ENCODE measurements at regions not wholly inside any gene's neighbourhood (a gene's known extent, or its start where the extent isn't known, plus 50 kb on each side); places are given as distances from the start of the nearest gene placed in this dataset.

- no peaks in the 10 kb centered on the region for H3K36me3 Mint-ChIP-seq (ENCODE audit: low read depth)
- intact Hi-C loops (cut with DNase I, micrococcal nuclease): no loop called here
- DNase-seq: no peak
- no peak overlapping the region for H3K27ac ChIP-seq (ENCODE audit: low read depth in 1 of 2, low read length in 2 of 2)
- H3K27me3 Mint-ChIP-seq: no peaks in the 10 kb centered on the region
- no peak overlapping the region for H3K4me3 Mint-ChIP-seq
- H3K4me1 ChIP-seq (ENCODE audit: insufficient read depth, low read length): no peaks in the 10 kb centered on the region
- no peak for ATAC-seq (ENCODE audit: poor library complexity)
- no peak overlapping the region for H3K4me3 ChIP-seq (ENCODE audit: low read length)
- ChIA-PET CTCF (no interaction called here), POLR2A (no interaction called here)
- no peaks in the 10 kb centered on the region for H3K9me3 ChIP-seq (ENCODE audit: control insufficient read depth in 1 of 2, insufficient read depth in 1 of 2, low read length in 2 of 2)
- no peaks in the 10 kb centered on the region for H3K4me1 Mint-ChIP-seq (ENCODE audit: low read depth)
- H3K36me3 ChIP-seq (ENCODE audit: insufficient read depth, low read length): no peaks in the 10 kb centered on the region
- TF ChIP-seq CTCF (IDR thresholded peaks at IDR 0.05): no peak
- peaks cover 13% of the 10 kb centered on the region for H3K9me3 Mint-ChIP-seq
- no peaks in the 10 kb centered on the region for H3K27me3 ChIP-seq (ENCODE audit: control insufficient read depth in 1 of 2, insufficient read depth in 2 of 2, low read length in 2 of 2)
- no peak overlapping the region for H3K27ac Mint-ChIP-seq
These were observed 193.2 kb upstream of the CDH6 start for GRCh38 chr5:31000287-31000686.

- DNase-seq (no peak), ATAC-seq (ENCODE audit: poor library complexity) (no peak)
- H3K27me3 ChIP-seq (ENCODE audit: control insufficient read depth in 1 of 2, insufficient read depth in 2 of 2, low read length in 2 of 2): no peaks in the 10 kb centered on the region
- H3K36me3 ChIP-seq (ENCODE audit: insufficient read depth, low read length): no peaks in the 10 kb centered on the region
- H3K4me3 Mint-ChIP-seq: no peak overlapping the region
- ChIA-PET CTCF (interaction anchor here (0.6 kb wide), 1 partner anchor 477 kb away, joined by 4 read pairs; no protein-coding TSS in a partner anchor), POLR2A (no interaction called here)
- no peaks in the 10 kb centered on the region for H3K9me3 ChIP-seq (ENCODE audit: control insufficient read depth in 1 of 2, insufficient read depth in 1 of 2, low read length in 2 of 2)
- TF ChIP-seq CTCF (IDR thresholded peaks at IDR 0.05): no peak
- no peak overlapping the region for H3K4me3 ChIP-seq (ENCODE audit: low read length)
- H3K27ac ChIP-seq (ENCODE audit: low read depth in 1 of 2, low read length in 2 of 2): no peak overlapping the region
- H3K36me3 Mint-ChIP-seq (ENCODE audit: low read depth): no peaks in the 10 kb centered on the region
- H3K27ac Mint-ChIP-seq: no peak overlapping the region
- no peaks in the 10 kb centered on the region for H3K27me3 Mint-ChIP-seq
- intact Hi-C loops (cut with DNase I, micrococcal nuclease): no loop called here
- no peaks in the 10 kb centered on the region for H3K4me1 ChIP-seq (ENCODE audit: insufficient read depth, low read length)
- peaks cover 13% of the 10 kb centered on the region for H3K9me3 Mint-ChIP-seq
- H3K4me1 Mint-ChIP-seq (ENCODE audit: low read depth): no peaks in the 10 kb centered on the region
These were observed 195.8 kb upstream of the CDH6 start for GRCh38 chr5:30997681-30998080.

- Histone ChIP-seq H3K4me1 (ENCODE audit: insufficient read depth, low read length) (no peaks in the 10 kb centered on the region), H3K36me3 (ENCODE audit: insufficient read depth, low read length) (no peaks in the 10 kb centered on the region), H3K4me3 (ENCODE audit: low read length) (no peak overlapping the region), H3K9me3 (ENCODE audit: control insufficient read depth in 1 of 2, insufficient read depth in 1 of 2, low read length in 2 of 2) (no peaks in the 10 kb centered on the region), H3K27ac (ENCODE audit: low read depth in 1 of 2, low read length in 2 of 2) (no peak overlapping the region), H3K27me3 (ENCODE audit: control insufficient read depth in 1 of 2, insufficient read depth in 2 of 2, low read length in 2 of 2) (no peaks in the 10 kb centered on the region)
- ATAC-seq (ENCODE audit: poor library complexity) (no peak), DNase-seq (no peak)
- peaks cover 16% of the 10 kb centered on the region for H3K9me3 Mint-ChIP-seq
- CTCF ChIA-PET: no interaction called here
- TF ChIP-seq CTCF (IDR thresholded peaks at IDR 0.05): no peak
- H3K4me1 Mint-ChIP-seq (ENCODE audit: low read depth): no peaks in the 10 kb centered on the region
- H3K27me3 Mint-ChIP-seq: no peaks in the 10 kb centered on the region
- H3K36me3 Mint-ChIP-seq (ENCODE audit: low read depth): no peaks in the 10 kb centered on the region
- POLR2A ChIA-PET: no interaction called here
- intact Hi-C loops (cut with DNase I, micrococcal nuclease): no loop called here
- H3K4me3 Mint-ChIP-seq: no peak overlapping the region
- no peak overlapping the region for H3K27ac Mint-ChIP-seq
These were observed 198.6 kb upstream of the CDH6 start for GRCh38 chr5:30994902-30995301.

Measured in CD4-positive, alpha-beta T cell (primary cell).